Caco-2 (cell line): ENCODE measurements at regions not wholly inside any gene's neighbourhood (a gene's known extent, or its start where the extent isn't known, plus 50 kb on each side); places are given as distances from the start of the nearest gene placed in this dataset.

ENCODE experiments used
- BruUV-seq: library from RNA; stranded (reverse); fragments of 400-500 nt; replicated peaks from 2 replicates; lab custom pipeline; 2021; lab: Mats Ljungman, UMichigan
- CTCF ChIA-PET: fragments of 300-600 bp; sonication (Branson Sonifier 250); formaldehyde crosslinking; loops from one replicate; lab custom pipeline; 2022; ENCODE audit warnings: antibody characterized with exemption; lab: Charles Lee
- POLR2A ChIA-PET: fragments of 300-600 bp; sonication (Branson Sonifier 250); formaldehyde crosslinking; loops from one replicate; lab custom pipeline; 2022; ENCODE audit warnings: antibody characterized with exemption; lab: Charles Lee
- DNase-seq, 2 experiments: peaks; one replicate each; pipeline versions ENCODE4 v3.0.0 to v3.0.0-alpha.2; 2020 to 2022
- H3K27me3 ChIP-seq: replicated peaks from 2 replicates; pipeline ENCODE4 v1.6.0; 2011; ENCODE audit warnings: low read length; ENCODE audit not compliant: control insufficient read depth, insufficient read depth
- H3K36me3 ChIP-seq: 2 replicates; pipeline ENCODE4 v1.5.1; 2011; ENCODE audit warnings: low read length; ENCODE audit not compliant: control insufficient read depth, insufficient read depth
- H3K4me1 ChIP-seq: fragments of 250-450 bp; sonication (Bioruptor Pico); 2 replicates; pipeline ENCODE4 v1.5.1; 2020; ENCODE audit warnings: mild to moderate bottlenecking
- H3K4me3 ChIP-seq: 2 replicates; pipeline ENCODE4 v1.5.1; 2011; ENCODE audit warnings: low read depth, mild to moderate bottlenecking, control low read depth, low read length
- H3K9me3 ChIP-seq: fragments of 250-450 bp; sonication (Bioruptor Pico); 2 replicates; pipeline ENCODE4 v1.5.1; 2020; ENCODE audit warnings: mild to moderate bottlenecking, moderate library complexity
- H3K27ac Mint-ChIP-seq: one replicate; pipeline ENCODE4 v1.8.0; 2022; ENCODE audit warnings: mixed read lengths; ENCODE audit not compliant: unreplicated experiment
- H3K27me3 Mint-ChIP-seq: one replicate; pipeline ENCODE4 v1.8.0; 2022; ENCODE audit warnings: mixed read lengths; ENCODE audit not compliant: insufficient read depth, unreplicated experiment
- H3K36me3 Mint-ChIP-seq: one replicate; pipeline ENCODE4 v1.8.0; 2022; ENCODE audit warnings: mild to moderate bottlenecking, mixed read lengths; ENCODE audit not compliant: insufficient read depth, unreplicated experiment
- H3K4me1 Mint-ChIP-seq: one replicate; pipeline ENCODE4 v1.8.0; 2022; ENCODE audit warnings: low read depth, mixed read lengths; ENCODE audit not compliant: unreplicated experiment
- H3K4me3 Mint-ChIP-seq: one replicate; pipeline ENCODE4 v1.8.0; 2022; ENCODE audit warnings: mild to moderate bottlenecking, moderate library complexity, mixed read lengths; ENCODE audit not compliant: unreplicated experiment
- H3K9me3 Mint-ChIP-seq: one replicate; pipeline ENCODE4 v1.8.0; 2022; ENCODE audit warnings: mixed read lengths; ENCODE audit not compliant: unreplicated experiment
- CTCF ChIP-seq, 2 experiments: fragments of 200-600 bp in 1 of 2; IDR thresholded peaks; 1 replicate in 1 of 2; 2 replicates in 1 of 2; pipeline versions ENCODE4 v1.5.1 to v1.8.0; 2011 to 2022; ENCODE audit warnings: antibody characterized with exemption in 1 of 2, control low read depth in 1 of 2, inconsistent platforms in 1 of 2, low read depth in 1 of 2, low read length in 1 of 2, mild to moderate bottlenecking in 1 of 2, moderate library complexity in 1 of 2; ENCODE audit not compliant: insufficient read depth in 1 of 2, severe bottlenecking in 1 of 2, unreplicated experiment in 1 of 2
- intact Hi-C: fragments of 100-400 bp; cut with micrococcal nuclease; formaldehyde crosslinking; loops from one replicate; pipeline ENCODE4 v1.10.0; 2022; ENCODE audit not compliant: unreplicated experiment

DNA sequence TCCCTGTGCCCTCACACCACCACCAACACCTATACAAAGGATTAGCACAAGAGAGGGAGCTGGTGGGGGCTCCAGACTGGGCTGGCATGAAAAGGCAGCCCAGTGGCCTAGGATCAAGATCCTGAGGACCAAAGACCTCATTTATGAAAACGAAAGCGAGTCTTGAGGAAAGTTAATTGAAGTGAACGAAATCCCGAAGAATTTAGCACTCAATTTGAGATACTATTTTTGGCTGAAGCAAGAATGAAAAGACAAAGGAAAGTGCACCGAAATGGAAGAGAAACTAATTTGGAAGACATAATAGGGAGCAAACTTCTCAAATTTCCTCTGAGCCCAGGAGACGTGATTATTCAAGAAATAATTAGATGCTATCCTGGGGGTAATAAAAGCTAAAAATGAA lies 68.7 kb upstream of the SLC6A11 start:
- no peak for DNase-seq
- Histone ChIP-seq H3K36me3 (no peaks in the 10 kb centered on the region), H3K9me3 (no peaks in the 10 kb centered on the region), H3K4me3 (no peak overlapping the region), H3K4me1 (no peaks in the 10 kb centered on the region), H3K27me3 (no peaks in the 10 kb centered on the region)
- Mint-ChIP-seq H3K4me3 (no peak overlapping the region), H3K4me1 (no peaks in the 10 kb centered on the region), H3K27ac (no peak overlapping the region), H3K9me3 (no peaks in the 10 kb centered on the region), H3K36me3 (no peaks in the 10 kb centered on the region), H3K27me3 (peaks cover 6% of the 10 kb centered on the region)
- intact Hi-C loops, result no loop called here
- no peak for TF ChIP-seq CTCF (IDR thresholded peaks at IDR 0.05; ENCODE audit: insufficient read depth in 1 of 2, low read depth in 1 of 2, low read length in 1 of 2, severe bottlenecking in 1 of 2, unreplicated experiment in 1 of 2)
- BruUV-seq, result no TSS peak
- ChIA-PET CTCF (no interaction called here), POLR2A (no interaction called here)

DNA sequence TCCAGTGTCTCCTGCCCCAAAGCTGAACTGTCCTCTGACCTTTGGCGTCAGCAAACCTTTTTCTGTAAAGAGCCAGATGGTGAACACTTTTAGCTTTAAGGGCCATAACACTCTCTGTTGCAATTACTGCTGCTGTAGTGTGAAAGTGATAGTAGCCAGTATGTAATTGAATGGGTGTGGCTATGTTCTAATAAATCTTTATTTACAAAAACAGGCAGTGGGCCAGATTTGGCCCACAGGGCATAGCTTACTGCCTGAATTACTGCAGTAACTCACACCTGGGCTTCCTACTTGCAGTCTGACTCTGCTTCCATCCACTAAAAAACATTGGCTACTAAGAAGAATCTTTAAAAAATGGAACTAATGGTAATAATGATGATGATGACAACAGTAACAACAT lies 68.0 kb upstream of the SLC6A11 start:
- Mint-ChIP-seq H3K4me3 (no peak overlapping the region), H3K9me3 (no peaks in the 10 kb centered on the region), H3K4me1 (no peaks in the 10 kb centered on the region), H3K27ac (no peak overlapping the region), H3K36me3 (no peaks in the 10 kb centered on the region), H3K27me3 (peaks cover under 1% of the 10 kb centered on the region)
- DNase-seq, result no peak
- intact Hi-C loops, result no loop called here
- H3K36me3 ChIP-seq, result no peaks in the 10 kb centered on the region
- ChIA-PET POLR2A (no interaction called here), CTCF (no interaction called here)
- no peak for TF ChIP-seq CTCF (IDR thresholded peaks at IDR 0.05; ENCODE audit: insufficient read depth in 1 of 2, low read depth in 1 of 2, low read length in 1 of 2, severe bottlenecking in 1 of 2, unreplicated experiment in 1 of 2)
- H3K4me1 ChIP-seq, result no peaks in the 10 kb centered on the region
- H3K27me3 ChIP-seq, result no peaks in the 10 kb centered on the region
- H3K9me3 ChIP-seq, result no peaks in the 10 kb centered on the region
- BruUV-seq, result no TSS peak
- no peak overlapping the region for H3K4me3 ChIP-seq

- no TSS peak for BruUV-seq
- ChIA-PET POLR2A (no interaction called here), CTCF (no interaction called here)
- no peak overlapping the region for H3K27ac Mint-ChIP-seq
- no peak overlapping the region for H3K4me3 ChIP-seq
- no peak for TF ChIP-seq CTCF (IDR thresholded peaks at IDR 0.05; ENCODE audit: insufficient read depth in 1 of 2, low read depth in 1 of 2, low read length in 1 of 2, severe bottlenecking in 1 of 2, unreplicated experiment in 1 of 2)
- no peaks in the 10 kb centered on the region for H3K9me3 ChIP-seq
- no peaks in the 10 kb centered on the region; the same call in 1 of the 2 replicates for H3K27me3 ChIP-seq
- DNase-seq, result peak; percentile 59 to 80
- peaks cover 4% of the 10 kb centered on the region for H3K27me3 Mint-ChIP-seq
- H3K36me3 ChIP-seq, result no peaks in the 10 kb centered on the region
- H3K9me3 Mint-ChIP-seq, result no peaks in the 10 kb centered on the region
- no peaks in the 10 kb centered on the region for H3K36me3 Mint-ChIP-seq
- no peaks in the 10 kb centered on the region for H3K4me1 Mint-ChIP-seq
- intact Hi-C loops, result no loop called here
- H3K4me3 Mint-ChIP-seq, result no peak overlapping the region
- H3K4me1 ChIP-seq, result no peaks in the 10 kb centered on the region
Measured at GRCh38 chr3:10753964-10754363, 62.1 kb upstream of the SLC6A11 start.
